ENCODE measurements at regions not wholly inside any gene's neighbourhood (a gene's known extent, or its start where the extent isn't known, plus 50 kb on each side); places are given as distances from the start of the nearest gene placed in this dataset.

- peak in 2 of 3 donors; percentile 13 to 33 for DNase-seq
Observed at GRCh38 chr3:117322866-117323265, 613.3 kb downstream of the TUSC7 start.

- DNase-seq, result peak; percentile 3 to 19 (median 12)
Observed at GRCh38 chr3:117346901-117347300, 637.3 kb downstream of the TUSC7 start.

GRCh38 chr3:117348884-117349283, 639.3 kb downstream of the TUSC7 start:
- no peak for DNase-seq

GRCh38 chr3:117349566-117349965, 640.0 kb downstream of the TUSC7 start:
- DNase-seq, result no peak

GRCh38 chr3:117350371-117350770, 640.8 kb downstream of the TUSC7 start:
- DNase-seq, result no peak

GRCh38 chr3:117355566-117355965, 646.0 kb downstream of the TUSC7 start:
- peak; percentile 27 to 49 (median 36) for DNase-seq

GRCh38 chr3:117356091-117356705, 646.6 kb downstream of the TUSC7 start:
- DNase-seq, result no peak

GRCh38 chr3:117358717-117359314, 649.2 kb downstream of the TUSC7 start:
- DNase-seq, result no peak

GRCh38 chr3:117366574-117366973, 657.0 kb downstream of the TUSC7 start:
- no peak for DNase-seq

- no peak for DNase-seq
Observed at GRCh38 chr3:117367861-117368260, 658.3 kb downstream of the TUSC7 start.

- DNase-seq, result no peak
Observed at GRCh38 chr3:117380631-117381030, 671.1 kb downstream of the TUSC7 start.

- no peak for DNase-seq
Observed at GRCh38 chr3:117393119-117393518, 683.5 kb downstream of the TUSC7 start.

GRCh38 chr3:117398141-117398899, 688.7 kb downstream of the TUSC7 start:
- no peak for DNase-seq

GRCh38 chr3:117399311-117400078, 689.9 kb downstream of the TUSC7 start:
- no peak for DNase-seq

GRCh38 chr3:117400303-117400702, 690.7 kb downstream of the TUSC7 start:
- no peak for DNase-seq

GRCh38 chr3:117404141-117404540, 694.6 kb downstream of the TUSC7 start:
- DNase-seq, result peak in 2 of 3 donors; percentile 72 to 79

GRCh38 chr3:117404730-117405129, 695.2 kb downstream of the TUSC7 start:
- no peak for DNase-seq

GRCh38 chr3:117405359-117405758, 695.8 kb downstream of the TUSC7 start:
- no peak for DNase-seq

GRCh38 chr3:117407317-117407716, 697.7 kb downstream of the TUSC7 start:
- peak in 2 of 3 donors; percentile 10 to 29 for DNase-seq

GRCh38 chr3:117408811-117409210, 699.2 kb downstream of the TUSC7 start:
- no peak for DNase-seq

- no peak for DNase-seq
Observed at GRCh38 chr3:117409256-117409655, 699.7 kb downstream of the TUSC7 start.

GRCh38 chr3:117409701-117410459, 700.3 kb downstream of the TUSC7 start:
- peak in 1 of 3 donors; percentile 14 for DNase-seq
